Tibial nerve (tissue), 4 donors: ENCODE measurements at regions not wholly inside any gene's neighbourhood (a gene's known extent, or its start where the extent isn't known, plus 50 kb on each side); places are given as distances from the start of the nearest gene placed in this dataset.

ENCODE experiments used
- DNase-seq, 2 donors: peaks; one replicate each; pipeline ENCODE4 v3.0.0-alpha.2; 2019; ENCODE audit warnings: low spot score in 2 of 2
- H3K27ac ChIP-seq, 4 donors: fragments of 200-600 bp; sonication (generic) in 3 of 4; one replicate each; pipeline ENCODE4 v1.5.1; 2017 to 2019; ENCODE audit warnings: mild to moderate bottlenecking in 1 of 4
- H3K27me3 ChIP-seq, 2 donors: fragments of 200-600 bp; sonication (generic) in 1 of 2; one replicate each; pipeline versions ENCODE4 v1.5.1 to v1.6.0; 2017 to 2019
- H3K36me3 ChIP-seq, 3 donors: fragments of 200-600 bp; sonication (generic); one replicate each; pipeline ENCODE4 v1.5.1; 2018 to 2019
- H3K4me1 ChIP-seq, 4 donors: fragments of 200-600 bp; sonication (generic) in 3 of 4; one replicate each; pipeline ENCODE4 v1.5.1; 2017 to 2019
- H3K4me3 ChIP-seq, 4 donors: fragments of 200-600 bp; sonication (generic) in 3 of 4; one replicate each; pipeline ENCODE4 v1.5.1; 2017 to 2019; ENCODE audit warnings: mild to moderate bottlenecking in 1 of 4, moderate library complexity in 1 of 4
- H3K9me3 ChIP-seq, 4 donors: fragments of 200-600 bp; sonication (generic) in 3 of 4; one replicate each; pipeline ENCODE4 v1.5.1; 2017 to 2019
- CTCF ChIP-seq, 5 experiments: fragments of 200-600 bp in 3 of 5; fragments of 450-650 bp in 2 of 5; sonication (generic) in 3 of 5; IDR thresholded peaks; one replicate each; pipeline ENCODE4 v1.5.1; 2016 to 2019; ENCODE audit warnings: antibody characterized with exemption in 5 of 5, mild to moderate bottlenecking in 3 of 5, moderate library complexity in 2 of 5
- EP300 ChIP-seq, 2 donors: sonication (generic); formaldehyde crosslinking; IDR thresholded peaks; one replicate each; pipeline ENCODE4 v1.6.1; 2017; ENCODE audit warnings: antibody characterized with exemption in 2 of 2, mild to moderate bottlenecking in 1 of 2
- POLR2A ChIP-seq, 2 donors: fragments of 450-650 bp; IDR thresholded peaks; one replicate each; pipeline ENCODE4 v1.6.1; 2017; ENCODE audit warnings: antibody characterized with exemption in 2 of 2, mild to moderate bottlenecking in 2 of 2, moderate library complexity in 2 of 2
- WGBS, 2 donors: methylation state at CpG; one replicate each; pipeline ENCODE4 v1.1.5; 2018; 5-methylcytosine and 5-hydroxymethylcytosine counted together

DNA sequence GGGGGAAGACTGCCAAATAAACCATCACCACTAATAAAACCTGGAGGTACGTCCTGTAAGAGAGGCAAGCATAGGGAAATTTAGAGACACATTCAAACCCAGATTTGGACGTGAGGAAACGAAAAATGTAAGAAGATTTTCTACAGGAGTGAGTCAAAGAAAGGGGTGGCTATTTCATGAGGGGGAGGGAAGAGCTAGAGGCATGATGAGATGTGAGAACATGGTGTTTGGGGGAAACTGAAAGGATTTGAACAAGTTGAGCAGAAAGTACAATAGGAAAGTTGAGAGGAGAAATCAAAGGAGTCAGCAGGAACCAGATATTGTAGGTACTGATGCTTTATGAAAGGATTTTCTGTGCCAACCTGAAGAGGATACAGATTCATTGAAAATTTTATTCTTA lies 179.1 kb upstream of the HS3ST5 start:
- H3K4me1 ChIP-seq, result no peaks in the 10 kb centered on the region
- no peak for DNase-seq
- no peak overlapping the region for H3K4me3 ChIP-seq
- H3K36me3 ChIP-seq, result no peaks in the 10 kb centered on the region
- 80 to 82% methylated on average over 3 of the region's 3 CpGs for whole genome bisulfite sequencing, 2 donors
- H3K9me3 ChIP-seq, result no peaks in the 10 kb centered on the region
- H3K27me3 ChIP-seq, result no peaks in the 10 kb centered on the region
- no peak overlapping the region for H3K27ac ChIP-seq
- TF ChIP-seq POLR2A (IDR thresholded peaks at IDR 0.05), result no peak
- no peak for TF ChIP-seq CTCF (IDR thresholded peaks at IDR 0.05)
- TF ChIP-seq EP300 (IDR thresholded peaks at IDR 0.05), result no peak

GRCh38 chr6:114520976-114521375 lies 178.2 kb upstream of the HS3ST5 start:
- Histone ChIP-seq H3K4me3 (no peak overlapping the region), H3K4me1 (no peaks in the 10 kb centered on the region), H3K9me3 (no peaks in the 10 kb centered on the region), H3K27me3 (no peaks in the 10 kb centered on the region), H3K27ac (no peak overlapping the region), H3K36me3 (no peaks in the 10 kb centered on the region)
- WGBS, 2 donors, result 87 to 89% methylated on average over 3 of the region's 3 CpGs
- DNase-seq, result no peak
- no peak for TF ChIP-seq EP300 (IDR thresholded peaks at IDR 0.05)
- no peak for TF ChIP-seq POLR2A (IDR thresholded peaks at IDR 0.05)
- no peak for TF ChIP-seq CTCF (IDR thresholded peaks at IDR 0.05)

- Histone ChIP-seq H3K9me3 (no peaks in the 10 kb centered on the region), H3K27me3 (no peaks in the 10 kb centered on the region), H3K4me1 (no peaks in the 10 kb centered on the region), H3K4me3 (no peak overlapping the region), H3K27ac (no peak overlapping the region), H3K36me3 (no peaks in the 10 kb centered on the region)
- WGBS, 2 donors, result 63 to 68% methylated on average over 1 of the region's 1 CpG
- no peak for TF ChIP-seq CTCF (IDR thresholded peaks at IDR 0.05)
- no peak for DNase-seq
Observed at GRCh38 chr6:114514170-114514569, 171.3 kb upstream of the HS3ST5 start.

DNA sequence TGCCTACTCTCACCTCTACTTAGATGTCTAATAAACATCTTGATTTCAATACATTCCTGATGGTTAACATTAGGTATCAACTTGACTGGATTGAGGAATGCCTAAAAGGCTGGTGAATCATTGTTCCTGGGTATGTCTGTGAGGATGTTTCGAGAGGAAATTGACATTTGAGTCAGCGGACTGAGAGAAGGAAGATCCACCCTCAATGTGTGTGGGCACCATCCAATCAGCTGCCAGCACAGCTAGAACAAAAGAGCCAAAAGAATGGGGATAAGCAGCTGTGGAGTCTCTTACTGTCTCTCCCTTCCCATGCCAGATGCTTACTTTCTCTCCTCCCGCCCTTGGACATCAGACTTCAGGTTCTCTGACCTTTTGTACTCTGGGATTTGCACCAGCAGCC lies 128.6 kb upstream of the HS3ST5 start:
- no peak for TF ChIP-seq EP300 (IDR thresholded peaks at IDR 0.05)
- TF ChIP-seq CTCF (IDR thresholded peaks at IDR 0.05), result no peak
- TF ChIP-seq POLR2A (IDR thresholded peaks at IDR 0.05), result no peak
- Histone ChIP-seq H3K4me3 (no peak overlapping the region), H3K27ac (no peak overlapping the region), H3K36me3 (no peaks in the 10 kb centered on the region), H3K4me1 (no peaks in the 10 kb centered on the region), H3K9me3 (no peaks in the 10 kb centered on the region), H3K27me3 (no peaks in the 10 kb centered on the region)
- 82 to 84% methylated on average over 3 of the region's 3 CpGs for WGBS, 2 donors
- no peak for DNase-seq

DNA sequence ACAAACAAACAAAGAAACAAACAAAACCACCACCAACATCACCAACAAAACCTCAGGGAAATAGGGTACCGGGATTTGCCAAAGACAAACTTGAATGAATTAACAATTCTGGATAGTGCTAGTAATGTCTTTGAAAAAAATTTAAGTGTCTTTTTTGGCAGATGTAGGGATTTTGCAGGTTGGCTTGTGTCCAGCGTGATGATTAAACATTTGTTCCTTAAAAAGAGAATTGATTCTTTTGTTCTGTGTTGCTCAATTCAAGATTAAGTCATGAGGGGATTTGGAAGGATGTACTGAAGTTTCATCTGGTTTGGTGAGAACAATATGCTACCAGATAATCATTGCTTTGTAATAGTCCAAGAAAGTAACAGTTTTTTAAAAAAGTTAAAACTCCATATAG lies 125.1 kb upstream of the HS3ST5 start:
- Histone ChIP-seq H3K27me3 (no peaks in the 10 kb centered on the region), H3K27ac (no peak overlapping the region), H3K36me3 (no peaks in the 10 kb centered on the region), H3K4me3 (no peak overlapping the region), H3K4me1 (no peaks in the 10 kb centered on the region), H3K9me3 (no peaks in the 10 kb centered on the region)
- WGBS, 2 donors, result 15 to 49% methylated on average over 2 of the region's 2 CpGs
- DNase-seq, result no peak
- TF ChIP-seq POLR2A (IDR thresholded peaks at IDR 0.05) (no peak), CTCF (IDR thresholded peaks at IDR 0.05) (no peak), EP300 (IDR thresholded peaks at IDR 0.05) (no peak)
